Umbilical cord (tissue), 1 donor: ENCODE measurements at regions not wholly inside any gene's neighbourhood (a gene's known extent, or its start where the extent isn't known, plus 50 kb on each side); places are given as distances from the start of the nearest gene placed in this dataset.

Experiments used
- DNase-seq: peaks from one replicate; pipeline ENCODE4 v3.0.0-alpha.2; 2015; ENCODE audit warnings: low spot score

GRCh38 chr5:164578911-164579310 is 1073.5 kb downstream of the MAT2B start:
- peak; percentile 14 for DNase-seq

- DNase-seq: no peak
Observed at GRCh38 chr5:164580155-164580554, 1074.7 kb downstream of the MAT2B start.

GRCh38 chr5:164581889-164582288 is 1076.5 kb downstream of the MAT2B start:
- DNase-seq: no peak

GRCh38 chr5:164593982-164594381 is 1088.6 kb downstream of the MAT2B start:
- no peak for DNase-seq

GRCh38 chr5:164597293-164597900 is 1092.0 kb downstream of the MAT2B start:
- no peak for DNase-seq

GRCh38 chr5:164600274-164600673 is 1094.9 kb downstream of the MAT2B start:
- peak; percentile 86 for DNase-seq

- no peak for DNase-seq
Observed at GRCh38 chr5:164600929-164601535, 1095.6 kb downstream of the MAT2B start.

GRCh38 chr5:164608507-164608906 is 1103.1 kb downstream of the MAT2B start:
- DNase-seq: no peak

- no peak for DNase-seq
Observed at GRCh38 chr5:164610374-164610773, 1105.0 kb downstream of the MAT2B start.

- DNase-seq: no peak
Observed at GRCh38 chr5:164614707-164615106, 1109.3 kb downstream of the MAT2B start.

- no peak for DNase-seq
Observed at GRCh38 chr5:164617290-164617689, 1111.9 kb downstream of the MAT2B start.

- no peak for DNase-seq
Observed at GRCh38 chr5:164627021-164627420, 1121.6 kb downstream of the MAT2B start.

- DNase-seq: peak; percentile 13
Observed at GRCh38 chr5:164636456-164636855, 1131.0 kb downstream of the MAT2B start.

GRCh38 chr5:164637931-164638521 is 1132.6 kb downstream of the MAT2B start:
- DNase-seq: no peak

GRCh38 chr5:164649266-164649665 is 1143.8 kb downstream of the MAT2B start:
- peak; percentile 22 for DNase-seq

- no peak for DNase-seq
Observed at GRCh38 chr5:164650427-164650826, 1145.0 kb downstream of the MAT2B start.

- no peak for DNase-seq
Observed at GRCh38 chr5:164651546-164652275, 1146.3 kb downstream of the MAT2B start.

- DNase-seq: no peak
Observed at GRCh38 chr5:164652276-164652660, 1146.8 kb downstream of the MAT2B start.

- DNase-seq: no peak
Observed at GRCh38 chr5:164663198-164663989, 1158.0 kb downstream of the MAT2B start.

GRCh38 chr5:164671640-164672039 is 1166.2 kb downstream of the MAT2B start:
- no peak for DNase-seq

GRCh38 chr5:164672205-164672604 is 1166.8 kb downstream of the MAT2B start:
- no peak for DNase-seq
